ENCODE measurements at regions not wholly inside any gene's neighbourhood (a gene's known extent, or its start where the extent isn't known, plus 50 kb on each side); places are given as distances from the start of the nearest gene placed in this dataset.

DNA sequence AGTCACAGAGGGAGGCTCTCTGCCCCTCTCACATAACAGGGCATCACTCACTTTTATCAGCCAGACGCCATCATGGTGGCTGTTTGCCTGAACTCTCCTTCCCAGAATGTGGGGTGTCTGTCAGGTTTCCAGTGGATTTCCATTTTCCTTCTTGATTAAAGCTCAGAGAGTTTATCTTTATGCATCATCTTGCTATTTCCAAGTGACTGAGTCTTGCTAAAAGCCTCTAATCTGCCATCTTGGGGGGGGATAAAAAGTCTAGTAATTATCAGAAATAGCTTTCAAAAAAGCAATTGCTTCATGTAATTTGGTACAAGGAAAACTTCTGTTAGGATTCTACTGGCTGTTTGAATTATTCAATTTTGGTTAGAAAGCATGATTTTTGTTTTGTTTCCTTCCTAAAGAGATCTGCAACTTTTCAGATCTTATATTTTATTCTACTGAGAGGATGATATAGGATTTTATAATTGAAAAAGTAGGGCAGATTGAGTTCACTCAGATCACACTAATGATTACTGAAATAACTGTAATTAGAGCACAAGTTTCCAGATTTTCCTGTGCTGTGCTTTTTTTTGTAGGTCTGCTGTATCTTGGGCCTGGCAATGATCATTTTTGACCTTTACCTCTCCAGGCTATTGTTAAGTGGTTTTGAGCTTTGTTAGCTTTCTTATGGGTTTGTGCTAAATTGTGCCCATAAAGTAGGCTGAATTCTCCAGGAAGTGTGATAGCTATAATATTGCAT, 661.5 kb downstream of the TLE4 start:
- TF ChIP-seq, protein P1, sequence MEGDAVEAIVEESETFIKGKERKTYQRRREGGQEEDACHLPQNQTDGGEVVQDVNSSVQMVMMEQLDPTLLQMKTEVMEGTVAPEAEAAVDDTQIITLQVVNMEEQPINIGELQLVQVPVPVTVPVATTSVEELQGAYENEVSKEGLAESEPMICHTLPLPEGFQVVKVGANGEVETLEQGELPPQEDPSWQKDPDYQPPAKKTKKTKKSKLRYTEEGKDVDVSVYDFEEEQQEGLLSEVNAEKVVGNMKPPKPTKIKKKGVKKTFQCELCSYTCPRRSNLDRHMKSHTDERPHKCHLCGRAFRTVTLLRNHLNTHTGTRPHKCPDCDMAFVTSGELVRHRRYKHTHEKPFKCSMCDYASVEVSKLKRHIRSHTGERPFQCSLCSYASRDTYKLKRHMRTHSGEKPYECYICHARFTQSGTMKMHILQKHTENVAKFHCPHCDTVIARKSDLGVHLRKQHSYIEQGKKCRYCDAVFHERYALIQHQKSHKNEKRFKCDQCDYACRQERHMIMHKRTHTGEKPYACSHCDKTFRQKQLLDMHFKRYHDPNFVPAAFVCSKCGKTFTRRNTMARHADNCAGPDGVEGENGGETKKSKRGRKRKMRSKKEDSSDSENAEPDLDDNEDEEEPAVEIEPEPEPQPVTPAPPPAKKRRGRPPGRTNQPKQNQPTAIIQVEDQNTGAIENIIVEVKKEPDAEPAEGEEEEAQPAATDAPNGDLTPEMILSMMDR (conservative IDR thresholded peaks at IDR 0.05) = no peak
- TF ChIP-seq ZFX (IDR thresholded peaks at IDR 0.05) = no peak

Measured in C4-2B (cell line).